HG02610 (cell line): ENCODE measurements at regions not wholly inside any gene's neighbourhood (a gene's known extent, or its start where the extent isn't known, plus 50 kb on each side); places are given as distances from the start of the nearest gene placed in this dataset.
"Not testable (repeated sequence)": the region's sequence is repeated elsewhere in the genome, so short reads cannot be mapped to it uniquely, and the experiment has no call there.

Experiments
- ATAC-seq: cut with Tn5 transposase; IDR thresholded peaks from one replicate; pipeline ENCODE4 v1.9.1; 2021; ENCODE audit warnings: mild to moderate bottlenecking, moderate library complexity; ENCODE audit not compliant: unreplicated experiment

DNA sequence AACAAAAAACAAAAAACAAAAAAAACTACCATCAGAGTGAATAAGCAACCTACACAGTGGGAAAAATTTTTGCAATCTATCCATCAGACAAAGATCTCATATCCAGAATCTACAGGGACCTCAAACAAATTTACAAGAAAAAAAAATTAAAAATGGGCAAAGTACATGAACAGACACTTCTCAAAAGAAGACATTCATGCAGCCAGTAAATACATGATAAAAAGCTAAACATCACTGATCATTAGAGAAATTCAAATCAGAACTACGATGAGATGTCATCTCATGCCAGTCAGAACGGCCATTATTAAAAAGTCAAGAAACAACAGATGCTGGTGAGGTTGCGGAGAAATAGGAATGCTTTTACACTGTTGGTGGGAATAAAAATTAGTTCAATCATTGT lies 466.5 kb upstream of the ATXN7L3B start:
- ATAC-seq = no peak

- no peak for ATAC-seq
Observed at GRCh38 chr12:74076918-74077317, 460.7 kb upstream of the ATXN7L3B start.

DNA sequence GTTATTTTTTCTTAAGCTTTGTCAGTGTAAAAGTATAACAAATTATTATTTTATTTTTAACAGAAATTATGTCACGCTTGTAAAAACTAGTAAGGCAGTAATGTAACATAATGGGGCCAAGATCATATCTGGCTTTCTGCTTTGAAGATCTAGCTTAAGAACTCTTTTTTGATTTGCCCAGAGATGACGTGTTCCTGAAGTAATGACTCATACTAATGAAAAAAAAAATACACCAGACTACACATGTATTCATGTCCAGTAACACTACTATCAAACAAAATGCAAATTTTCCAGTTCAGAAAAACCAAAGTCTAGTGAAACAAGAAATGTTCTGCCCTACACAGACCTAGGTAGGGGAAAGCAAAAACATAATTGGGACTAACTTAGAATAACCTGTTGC lies 432.2 kb upstream of the ATXN7L3B start:
- ATAC-seq = no peak

DNA sequence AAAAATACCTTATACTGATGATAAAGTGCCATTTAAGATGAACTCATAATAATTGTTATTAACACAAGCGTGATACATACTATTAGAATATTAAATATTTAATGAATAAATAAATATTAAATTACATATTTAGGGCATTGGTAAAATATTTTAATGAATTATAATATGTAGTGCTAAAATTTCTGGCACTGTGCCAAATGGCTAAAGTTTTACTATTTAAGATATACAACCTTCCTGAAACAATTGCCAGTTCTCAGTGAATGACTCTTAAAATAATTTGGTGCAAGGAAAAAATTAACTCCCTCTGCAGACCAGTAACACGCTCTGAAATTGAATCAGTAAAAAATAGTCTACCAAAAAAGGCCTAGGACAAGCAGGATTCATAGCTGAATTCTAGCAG lies 428.9 kb upstream of the ATXN7L3B start:
- no peak for ATAC-seq

DNA sequence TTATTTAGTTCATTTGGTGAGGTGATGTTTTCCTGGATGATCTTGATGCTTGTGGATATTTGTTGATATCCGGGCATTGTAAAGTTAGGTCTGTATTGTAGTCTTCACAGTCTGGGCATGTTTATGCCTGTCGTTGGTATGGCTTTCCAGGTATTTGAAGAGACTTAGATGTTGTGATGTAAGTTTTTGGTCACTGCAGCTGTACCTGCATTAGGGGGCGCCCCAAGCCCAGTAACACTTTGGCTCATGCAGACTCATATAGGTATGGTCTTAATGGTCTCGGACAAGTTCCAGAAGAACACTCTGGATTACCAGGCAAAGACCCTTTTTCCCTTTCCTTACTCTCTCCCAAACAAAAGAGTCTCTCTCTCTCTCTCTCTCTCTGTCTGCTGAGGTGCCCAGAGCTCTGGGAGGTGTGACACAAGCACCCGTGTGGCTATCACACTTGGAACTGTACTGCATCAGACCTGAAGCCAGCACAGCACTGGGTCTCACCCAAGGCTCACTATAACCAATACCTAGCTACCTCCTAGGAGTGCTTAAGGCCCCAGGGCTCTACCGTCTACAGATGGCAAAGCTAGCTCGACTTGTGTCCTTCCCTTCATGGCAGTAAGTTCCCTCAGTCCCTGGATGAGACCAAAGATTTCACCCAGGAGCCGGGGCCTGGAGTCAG lies 425.8 kb upstream of the ATXN7L3B start:
- ATAC-seq = peak; percentile 65

DNA sequence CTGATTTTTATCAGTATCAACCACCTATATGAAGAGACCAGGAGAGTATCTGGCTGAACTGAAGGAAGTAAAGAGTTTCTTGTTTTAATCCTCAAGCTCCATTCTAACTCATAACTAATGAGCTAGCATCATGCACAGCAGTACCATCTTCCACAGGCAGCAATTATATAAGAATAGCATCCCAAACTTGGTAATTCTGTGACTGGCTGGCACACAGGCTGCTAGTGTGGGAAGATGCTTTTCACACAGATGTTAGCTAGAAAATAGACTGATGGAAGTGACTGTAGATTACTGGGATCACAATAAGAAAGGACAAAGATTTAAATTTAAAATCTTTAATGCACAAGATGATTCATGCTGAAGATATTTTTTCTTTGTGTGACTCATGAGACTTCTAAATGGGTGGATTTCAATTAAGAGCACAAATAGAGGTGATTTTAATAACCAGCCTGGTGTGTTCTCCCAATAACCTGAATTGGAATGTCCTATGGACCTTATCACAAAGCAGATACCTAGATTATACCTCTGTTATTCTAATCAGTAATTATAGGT lies 417.7 kb upstream of the ATXN7L3B start:
- ATAC-seq = no peak

DNA sequence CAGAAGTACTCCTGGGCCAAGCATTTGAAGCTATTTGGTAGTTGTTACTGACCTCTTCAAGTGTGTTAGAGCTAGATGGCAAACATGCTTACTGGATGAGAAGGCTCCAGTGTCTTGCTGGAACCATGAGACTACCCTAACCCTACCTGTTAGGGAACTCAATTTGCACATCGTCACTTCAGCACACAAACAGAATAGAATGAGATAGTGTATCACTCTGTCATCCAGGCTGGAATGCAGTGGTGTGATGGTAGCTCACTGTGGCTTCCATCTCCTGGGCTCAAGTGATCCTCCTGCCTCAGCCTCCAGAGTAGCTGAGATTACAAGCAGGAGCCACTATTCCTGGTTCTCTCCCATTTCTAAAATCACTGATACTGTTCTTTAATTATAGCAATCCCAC lies 417.0 kb upstream of the ATXN7L3B start:
- ATAC-seq = no peak

GRCh38 chr12:74129702-74130101 lies 407.9 kb upstream of the ATXN7L3B start:
- no peak for ATAC-seq

GRCh38 chr12:74144396-74144795 lies 393.2 kb upstream of the ATXN7L3B start:
- no peak for ATAC-seq

GRCh38 chr12:74145328-74145727 lies 392.3 kb upstream of the ATXN7L3B start:
- no peak for ATAC-seq

- ATAC-seq = no peak
Observed at GRCh38 chr12:74148849-74149248, 388.8 kb upstream of the ATXN7L3B start.

DNA sequence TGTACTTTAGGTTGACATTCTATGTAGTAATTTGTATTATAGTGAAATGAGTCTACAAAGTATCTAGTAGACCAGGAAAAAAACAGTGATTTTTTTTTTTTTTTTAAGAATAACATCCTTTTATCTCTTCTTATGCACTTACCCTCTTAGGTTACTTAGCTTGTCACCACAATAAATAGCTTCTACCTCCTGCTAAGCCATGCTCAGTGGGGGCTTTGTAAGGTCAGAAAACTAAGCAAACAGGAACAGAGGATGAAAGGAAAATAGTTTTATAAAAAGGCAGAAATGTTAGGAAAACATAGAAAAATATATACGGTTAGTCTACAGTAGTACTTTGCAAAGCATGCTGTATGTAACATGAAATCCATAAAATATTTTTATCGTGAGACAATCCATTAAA lies 385.3 kb upstream of the ATXN7L3B start:
- ATAC-seq = no peak

- no peak for ATAC-seq
Observed at GRCh38 chr12:74166096-74166495, 371.5 kb upstream of the ATXN7L3B start.

- ATAC-seq = no peak
Observed at GRCh38 chr12:74169607-74170006, 368.0 kb upstream of the ATXN7L3B start.

DNA sequence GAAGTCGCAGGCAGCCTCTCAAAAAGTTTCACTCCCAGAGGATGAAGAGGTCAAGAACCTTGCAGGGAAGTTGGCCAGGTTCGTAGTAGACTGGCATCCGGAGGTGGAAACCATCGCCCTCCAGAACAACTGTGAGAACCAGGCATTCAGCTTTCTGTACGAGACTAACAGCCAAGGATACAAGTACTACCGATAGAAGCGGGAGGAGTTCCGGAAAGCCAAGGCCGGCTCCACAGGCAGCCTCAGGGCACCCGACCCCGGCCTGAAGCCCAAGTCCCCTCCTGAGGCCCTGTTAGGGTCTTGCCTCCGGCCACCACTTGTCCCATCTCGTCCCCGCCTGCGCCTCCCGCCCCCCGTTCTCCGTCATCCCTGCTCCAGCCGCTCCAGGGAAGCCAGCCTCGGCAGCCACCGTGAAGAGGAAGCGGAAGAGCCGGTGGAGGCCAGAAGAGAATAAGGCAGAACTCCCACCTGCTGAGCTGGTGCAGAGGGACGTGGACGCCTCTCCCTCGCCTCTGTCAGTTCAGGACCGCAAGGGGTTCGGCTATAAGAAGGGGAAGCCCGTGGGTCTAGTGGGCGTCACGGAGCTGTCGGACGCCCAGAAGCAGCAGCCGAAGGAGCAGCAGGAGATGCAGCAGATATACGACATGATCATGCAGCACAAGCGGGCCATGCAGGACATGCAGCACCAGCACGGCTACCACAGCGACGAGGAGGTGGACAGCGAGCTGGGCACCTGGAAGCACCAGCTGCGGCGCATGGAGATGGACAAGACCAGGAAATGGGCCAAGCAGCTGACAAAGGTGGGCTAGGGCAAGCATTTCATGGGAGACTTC lies 366.8 kb upstream of the ATXN7L3B start:
- no peak for ATAC-seq

DNA sequence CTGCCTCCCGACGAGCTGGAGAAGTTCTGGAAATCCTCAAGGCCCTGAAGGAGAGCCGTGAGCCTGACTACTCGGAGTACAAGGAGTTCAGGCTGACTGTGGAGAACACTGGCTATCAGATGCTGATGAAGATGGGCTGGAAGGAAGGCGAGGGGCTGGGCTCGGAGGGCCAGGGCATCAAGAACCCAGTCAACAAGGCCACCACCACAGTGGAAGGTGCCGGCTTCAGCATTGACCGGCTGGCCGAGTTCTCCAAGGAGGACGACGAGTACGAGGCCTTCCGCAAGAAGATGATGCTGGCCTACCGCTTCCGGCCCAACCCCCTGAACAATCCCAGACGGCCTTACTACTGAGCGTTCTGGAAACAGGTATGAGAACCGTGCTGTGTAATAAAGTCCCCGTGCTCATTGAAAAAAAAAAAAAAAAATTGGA lies 366.1 kb upstream of the ATXN7L3B start:
- no peak for ATAC-seq

DNA sequence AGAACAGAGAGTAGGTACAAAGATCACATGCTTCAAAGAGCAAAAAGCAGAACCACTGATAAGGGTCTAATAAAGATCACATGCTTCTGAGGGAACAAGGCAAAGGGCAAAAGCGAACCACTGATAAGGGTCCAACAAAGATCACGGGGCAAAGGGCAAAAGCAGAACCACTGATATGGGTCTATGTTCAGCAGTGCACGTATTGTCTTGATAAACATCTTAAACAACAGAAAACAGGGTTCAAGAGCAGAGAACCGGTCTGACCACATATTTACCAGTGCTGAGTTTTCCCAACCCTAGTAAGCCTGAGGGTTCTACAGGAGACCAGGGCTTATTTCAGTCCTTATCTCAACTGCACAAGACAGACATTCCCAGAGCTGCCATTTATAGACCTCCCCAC lies 362.7 kb upstream of the ATXN7L3B start:
- ATAC-seq = not testable (repeated sequence)

- no peak for ATAC-seq
Observed at GRCh38 chr12:74185360-74185759, 352.3 kb upstream of the ATXN7L3B start.

DNA sequence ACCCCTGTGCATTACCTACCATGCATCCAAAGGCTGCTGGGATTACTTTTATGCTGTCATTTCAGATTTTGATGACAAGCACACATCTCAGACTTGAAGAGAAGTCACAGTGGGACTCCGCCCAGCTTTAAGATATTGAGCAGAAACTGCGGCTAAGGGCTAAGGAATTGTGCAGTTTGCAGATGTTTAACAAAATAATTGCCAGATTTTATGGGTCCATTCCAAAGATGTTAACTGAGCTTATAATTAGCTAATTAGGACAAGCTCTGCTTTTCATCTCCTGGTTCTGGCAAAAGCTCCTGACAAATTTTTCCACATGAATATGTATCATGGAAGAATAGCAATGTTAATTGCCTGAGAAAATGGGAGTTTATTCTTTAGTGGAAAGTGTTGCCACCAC lies 344.4 kb upstream of the ATXN7L3B start:
- no peak for ATAC-seq

DNA sequence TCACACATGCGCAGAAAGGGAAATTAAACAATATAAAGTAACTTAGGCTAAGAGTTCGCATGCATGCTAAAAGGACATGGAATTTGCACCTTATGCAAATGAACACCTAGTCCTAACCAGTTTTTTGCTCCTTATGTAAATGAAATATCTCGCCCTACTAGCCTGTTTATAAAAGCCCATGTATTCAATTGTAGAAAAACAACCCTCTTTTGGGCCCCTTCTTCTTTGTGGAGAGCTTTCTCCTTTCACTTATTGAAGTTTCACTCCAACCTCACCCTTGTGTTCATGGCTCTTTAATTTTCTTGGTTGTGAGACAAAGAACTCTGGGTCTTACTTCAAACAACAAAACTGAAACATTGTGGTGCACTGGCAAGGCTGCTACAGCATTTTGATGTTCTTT lies 333.4 kb upstream of the ATXN7L3B start:
- ATAC-seq = no peak

- ATAC-seq = no peak
Observed at GRCh38 chr12:74227846-74228545, 309.6 kb upstream of the ATXN7L3B start.

DNA sequence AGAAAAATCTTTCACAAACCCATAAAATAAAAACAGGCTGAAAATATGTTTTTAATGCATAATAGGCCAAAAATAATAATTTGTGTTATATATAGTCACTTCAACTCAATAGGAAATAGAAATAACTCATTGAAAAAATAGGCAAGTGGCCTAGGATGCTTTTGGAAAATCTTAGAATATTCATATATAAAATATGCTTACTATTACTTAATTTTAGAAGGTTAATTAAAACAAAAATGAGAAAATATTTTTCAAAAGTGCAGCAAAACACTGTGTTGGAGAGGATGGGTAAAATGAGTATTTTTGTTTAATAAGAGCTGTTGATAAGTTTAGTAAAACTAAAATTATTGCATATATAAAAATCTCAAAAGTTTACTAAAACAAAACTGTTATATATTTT lies 308.0 kb upstream of the ATXN7L3B start:
- no peak for ATAC-seq
